OCI-LY3 (cell line): ENCODE measurements at regions not wholly inside any gene's neighbourhood (a gene's known extent, or its start where the extent isn't known, plus 50 kb on each side); places are given as distances from the start of the nearest gene placed in this dataset.

Experiments used
- EZH2phosphoT487 ChIP-seq: fragments of 200-600 bp; shearing (Covaris generic); IDR thresholded peaks from 2 replicates; pipeline ENCODE4 v1.6.1; 2018; ENCODE audit warnings: antibody characterized with exemption, mixed run types, low read depth
- TF ChIP-seq, protein P1 (sequence below): fragments of 200-600, 300-600 bp; sonication (generic); IDR thresholded peaks from 2 replicates; pipeline ENCODE4 v1.5.1; 2014; ENCODE audit warnings: antibody characterized with exemption, low read length, low read depth

DNA sequence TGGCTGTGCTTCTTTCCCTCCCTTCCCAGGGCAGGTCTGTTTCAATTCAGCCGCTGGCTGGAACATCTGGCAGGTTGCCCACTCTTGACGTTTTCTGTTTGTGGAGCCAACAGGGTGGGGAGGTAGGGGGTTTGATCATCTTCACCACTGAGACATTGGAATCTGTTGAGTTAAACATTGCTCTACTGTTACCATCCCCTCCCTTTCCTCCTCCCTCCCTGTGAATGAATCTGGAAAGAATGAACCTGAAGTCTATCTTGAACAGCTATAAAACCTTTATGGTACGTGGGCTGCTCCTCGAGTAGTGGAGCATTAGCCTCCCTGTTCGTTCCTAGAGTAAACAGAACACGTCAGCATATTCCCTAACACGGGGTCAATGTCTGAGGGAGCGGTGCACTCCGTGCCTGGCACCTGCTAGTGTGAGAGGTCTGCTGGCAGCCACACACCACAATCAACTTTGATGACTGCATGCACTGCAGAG lies 249.9 kb upstream of the RBBP8 start:
- TF ChIP-seq, protein P1, sequence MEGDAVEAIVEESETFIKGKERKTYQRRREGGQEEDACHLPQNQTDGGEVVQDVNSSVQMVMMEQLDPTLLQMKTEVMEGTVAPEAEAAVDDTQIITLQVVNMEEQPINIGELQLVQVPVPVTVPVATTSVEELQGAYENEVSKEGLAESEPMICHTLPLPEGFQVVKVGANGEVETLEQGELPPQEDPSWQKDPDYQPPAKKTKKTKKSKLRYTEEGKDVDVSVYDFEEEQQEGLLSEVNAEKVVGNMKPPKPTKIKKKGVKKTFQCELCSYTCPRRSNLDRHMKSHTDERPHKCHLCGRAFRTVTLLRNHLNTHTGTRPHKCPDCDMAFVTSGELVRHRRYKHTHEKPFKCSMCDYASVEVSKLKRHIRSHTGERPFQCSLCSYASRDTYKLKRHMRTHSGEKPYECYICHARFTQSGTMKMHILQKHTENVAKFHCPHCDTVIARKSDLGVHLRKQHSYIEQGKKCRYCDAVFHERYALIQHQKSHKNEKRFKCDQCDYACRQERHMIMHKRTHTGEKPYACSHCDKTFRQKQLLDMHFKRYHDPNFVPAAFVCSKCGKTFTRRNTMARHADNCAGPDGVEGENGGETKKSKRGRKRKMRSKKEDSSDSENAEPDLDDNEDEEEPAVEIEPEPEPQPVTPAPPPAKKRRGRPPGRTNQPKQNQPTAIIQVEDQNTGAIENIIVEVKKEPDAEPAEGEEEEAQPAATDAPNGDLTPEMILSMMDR, result no peak
- no peak for TF ChIP-seq EZH2phosphoT487
